NB4 (cell line): ENCODE measurements at regions not wholly inside any gene's neighbourhood (a gene's known extent, or its start where the extent isn't known, plus 50 kb on each side); places are given as distances from the start of the nearest gene placed in this dataset.

Experiments used
- DNase-seq: peaks from one replicate; pipeline ENCODE4 v3.0.0; 2010; ENCODE audit warnings: low read depth
- H3K4me3 ChIP-seq: one replicate; pipeline ENCODE4 v1.5.1; 2011; ENCODE audit warnings: mild to moderate bottlenecking, low read depth, low read length, moderate library complexity
- CTCF ChIP-seq: IDR thresholded peaks from one replicate; pipeline ENCODE4 v1.5.1; 2012; ENCODE audit warnings: low read depth, low read length
- MYC ChIP-seq: IDR thresholded peaks from 2 replicates; pipeline ENCODE4 v1.6.1; 2011; ENCODE audit warnings: low read depth, low read length
- POLR2A ChIP-seq: IDR thresholded peaks from 2 replicates; pipeline ENCODE4 v1.6.1; 2011; ENCODE audit warnings: mild to moderate bottlenecking; ENCODE audit not compliant: insufficient read length; ENCODE audit errors: extremely low read depth
- TF ChIP-seq, protein P1 (sequence below): IDR thresholded peaks from 2 replicates; pipeline ENCODE4 v1.6.1; 2011; ENCODE audit warnings: low read depth, low read length

- TF ChIP-seq CTCF (no peak), POLR2A (no peak), MYC (no peak)
- TF ChIP-seq, protein P1, sequence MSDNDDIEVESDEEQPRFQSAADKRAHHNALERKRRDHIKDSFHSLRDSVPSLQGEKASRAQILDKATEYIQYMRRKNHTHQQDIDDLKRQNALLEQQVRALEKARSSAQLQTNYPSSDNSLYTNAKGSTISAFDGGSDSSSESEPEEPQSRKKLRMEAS: no peak
- DNase-seq: no peak
- no peak overlapping the region for H3K4me3 ChIP-seq
These were observed 139.3 kb downstream of the BRMS1L start for GRCh38 chr14:35965400-35965799.

DNA sequence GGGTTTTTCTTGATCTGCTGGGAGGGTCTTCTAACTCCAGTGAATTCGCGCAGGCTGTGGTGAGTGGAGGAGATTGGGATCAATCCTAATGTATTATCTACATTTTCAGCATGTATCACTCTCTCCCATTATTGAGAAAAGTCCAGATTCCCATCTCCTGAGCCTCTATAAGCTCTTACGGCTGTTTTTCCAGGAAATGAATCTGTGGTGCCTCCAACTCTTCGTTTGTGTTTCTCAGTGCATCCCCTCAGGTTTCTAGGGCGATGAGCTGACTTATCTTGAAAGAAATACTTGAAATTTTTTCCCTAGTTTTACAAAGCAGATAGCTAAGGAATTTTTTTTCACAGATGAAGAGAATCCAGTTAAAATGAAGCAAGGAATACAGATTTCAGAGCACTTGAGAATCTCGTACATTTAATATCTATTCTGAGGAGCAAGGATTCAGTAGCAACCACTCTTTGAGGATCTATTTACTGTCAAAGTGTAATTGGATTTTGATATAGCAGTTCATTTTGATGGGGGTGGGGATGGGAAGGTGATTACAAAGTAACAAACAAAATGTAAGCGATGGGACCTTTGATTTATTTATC lies 138.7 kb downstream of the BRMS1L start:
- TF ChIP-seq, protein P1: no peak
- TF ChIP-seq CTCF: no peak
- TF ChIP-seq MYC: no peak
- TF ChIP-seq POLR2A: no peak
- no peak for DNase-seq
- H3K4me3 ChIP-seq: no peak overlapping the region

DNA sequence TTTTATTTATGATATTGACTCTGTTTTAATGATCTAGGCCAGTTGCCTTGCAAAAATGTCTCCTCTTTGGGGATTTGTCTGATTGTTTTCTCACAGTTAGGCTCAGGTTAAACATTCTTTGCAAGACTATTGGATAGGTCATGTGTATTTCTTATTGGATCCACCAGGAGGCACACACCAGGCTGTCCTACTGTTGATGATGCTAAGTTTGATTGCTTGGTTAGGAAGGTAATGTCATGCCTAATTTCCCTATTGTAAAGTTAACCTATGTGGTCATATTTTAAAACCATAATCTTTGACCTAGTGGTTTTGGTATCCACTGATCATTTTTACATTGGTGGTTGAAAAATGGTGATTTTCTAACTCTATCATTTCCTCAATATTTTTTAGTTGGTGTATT lies 137.1 kb downstream of the BRMS1L start:
- peak; percentile 11 for DNase-seq
- no peak overlapping the region for H3K4me3 ChIP-seq
- TF ChIP-seq, protein P1: no peak
- TF ChIP-seq CTCF: peak; percentile 25
- TF ChIP-seq POLR2A: no peak

GRCh38 chr14:35961697-35962274 lies 135.6 kb downstream of the BRMS1L start:
- H3K4me3 ChIP-seq: no peak overlapping the region
- DNase-seq: no peak
- TF ChIP-seq POLR2A: no peak
- TF ChIP-seq, protein P1: no peak
- TF ChIP-seq MYC: no peak
- no peak for TF ChIP-seq CTCF

GRCh38 chr14:35959835-35960234 lies 133.7 kb downstream of the BRMS1L start:
- no peak for DNase-seq
- TF ChIP-seq POLR2A: no peak
- TF ChIP-seq, protein P1: no peak
- TF ChIP-seq CTCF: no peak
- TF ChIP-seq MYC: no peak
- H3K4me3 ChIP-seq: no peak overlapping the region
